ENCODE measurements at regions not wholly inside any gene's neighbourhood (a gene's known extent, or its start where the extent isn't known, plus 50 kb on each side); places are given as distances from the start of the nearest gene placed in this dataset.

DNA sequence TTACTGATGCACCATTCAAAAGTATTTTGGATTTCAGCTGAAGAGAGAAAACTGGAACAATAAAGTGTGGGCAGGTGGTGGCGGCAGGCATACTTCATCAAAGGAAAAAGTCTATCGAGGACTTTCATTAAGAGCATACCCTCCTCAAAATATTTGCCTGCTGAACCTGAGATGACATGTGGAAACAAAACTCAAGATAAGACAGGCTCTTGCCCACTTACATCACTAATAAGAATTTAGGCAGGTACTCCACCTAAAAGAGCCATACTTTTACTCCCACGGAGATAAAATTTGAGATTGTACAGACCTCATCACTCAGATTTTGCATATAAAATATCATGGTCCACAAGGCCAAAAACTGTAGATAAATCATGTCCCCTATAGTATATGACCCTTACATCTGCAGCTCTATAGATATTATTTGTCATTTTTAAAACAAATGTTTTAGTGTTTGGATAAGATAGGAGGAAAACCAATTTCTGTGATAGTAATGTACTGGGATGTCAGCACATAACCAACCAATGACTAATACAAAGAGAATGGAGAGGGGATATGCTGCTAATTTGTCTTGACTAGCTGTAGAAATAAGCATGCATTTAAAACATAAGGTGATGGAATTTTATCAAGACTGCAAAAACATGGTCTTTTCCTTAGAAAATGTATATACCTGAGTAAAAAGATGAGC is 730.6 kb upstream of the ZNF608 start:
- POLR2A ChIA-PET: no interaction called here
- DNase-seq (ENCODE audit: low read depth, low spot score): no peak

GRCh38 chr5:125477586-125477975 is 731.1 kb upstream of the ZNF608 start:
- Histone ChIP-seq H3K36me3 (ENCODE audit: control insufficient read depth, insufficient read depth, low read length) (no peaks in the 10 kb centered on the region), H3K27ac (ENCODE audit: low read length) (peak overlapping the region; percentile 78; the same call in 1 of the 2 replicates), H3K27me3 (ENCODE audit: control insufficient read depth, insufficient read depth, low read length) (no peaks in the 10 kb centered on the region), H3K4me3 (ENCODE audit: low read depth in 2 of 2, low read length in 2 of 2) (no peak overlapping the region), H3K4me1 (ENCODE audit: control insufficient read depth, insufficient read depth, low read length) (no peaks in the 10 kb centered on the region), H3K9me3 (ENCODE audit: control insufficient read depth, insufficient read depth, low read depth, low read length) (peaks cover 18% of the 10 kb centered on the region; the same call in 1 of the 2 replicates)
- no TSS peak for BruUV-seq (replicated peaks)
- no peak for TF ChIP-seq POLR2AphosphoS5 (IDR thresholded peaks at IDR 0.05; ENCODE audit: low read depth, low read length)
- TF ChIP-seq TCF7L2 (IDR thresholded peaks at IDR 0.05; ENCODE audit: low read depth, low read length): no peak
- TF ChIP-seq SIN3A (IDR thresholded peaks at IDR 0.05; ENCODE audit: borderline replicate concordance, insufficient read depth, low read depth, low read length): no peak
- no peak for TF ChIP-seq REST (IDR thresholded peaks at IDR 0.05; ENCODE audit: insufficient read depth in 1 of 2, low read depth in 2 of 2, low read length in 1 of 2)
- TF ChIP-seq, protein P1, sequence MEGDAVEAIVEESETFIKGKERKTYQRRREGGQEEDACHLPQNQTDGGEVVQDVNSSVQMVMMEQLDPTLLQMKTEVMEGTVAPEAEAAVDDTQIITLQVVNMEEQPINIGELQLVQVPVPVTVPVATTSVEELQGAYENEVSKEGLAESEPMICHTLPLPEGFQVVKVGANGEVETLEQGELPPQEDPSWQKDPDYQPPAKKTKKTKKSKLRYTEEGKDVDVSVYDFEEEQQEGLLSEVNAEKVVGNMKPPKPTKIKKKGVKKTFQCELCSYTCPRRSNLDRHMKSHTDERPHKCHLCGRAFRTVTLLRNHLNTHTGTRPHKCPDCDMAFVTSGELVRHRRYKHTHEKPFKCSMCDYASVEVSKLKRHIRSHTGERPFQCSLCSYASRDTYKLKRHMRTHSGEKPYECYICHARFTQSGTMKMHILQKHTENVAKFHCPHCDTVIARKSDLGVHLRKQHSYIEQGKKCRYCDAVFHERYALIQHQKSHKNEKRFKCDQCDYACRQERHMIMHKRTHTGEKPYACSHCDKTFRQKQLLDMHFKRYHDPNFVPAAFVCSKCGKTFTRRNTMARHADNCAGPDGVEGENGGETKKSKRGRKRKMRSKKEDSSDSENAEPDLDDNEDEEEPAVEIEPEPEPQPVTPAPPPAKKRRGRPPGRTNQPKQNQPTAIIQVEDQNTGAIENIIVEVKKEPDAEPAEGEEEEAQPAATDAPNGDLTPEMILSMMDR (IDR thresholded peaks at IDR 0.05): no peak
- POLR2A ChIA-PET: no interaction called here
- DNase-seq (ENCODE audit: low read depth, low spot score): no peak
- intact Hi-C loops (cut with micrococcal nuclease; ENCODE audit: unreplicated experiment) (no loop called here), in situ Hi-C loops (cut with HindIII; ENCODE audit: low pct_unique_long_range_greater_than_20kb, low sequenced_read_pairs) (no loop called here)
- no peak for ATAC-seq
- CTCF ChIA-PET: no interaction called here

More for the DNA sequence above, 730.6 kb upstream of the ZNF608 start:
- Histone ChIP-seq H3K27me3 (ENCODE audit: control insufficient read depth, insufficient read depth, low read length) (no peaks in the 10 kb centered on the region), H3K4me3 (ENCODE audit: low read depth in 2 of 2, low read length in 2 of 2) (no peak overlapping the region), H3K4me1 (ENCODE audit: control insufficient read depth, insufficient read depth, low read length) (no peaks in the 10 kb centered on the region), H3K27ac (ENCODE audit: low read length) (peak overlapping the region; percentile 78; the same call in 1 of the 2 replicates), H3K9me3 (ENCODE audit: control insufficient read depth, insufficient read depth, low read depth, low read length) (peaks cover 16% of the 10 kb centered on the region; the same call in 1 of the 2 replicates), H3K36me3 (ENCODE audit: control insufficient read depth, insufficient read depth, low read length) (no peaks in the 10 kb centered on the region)
- intact Hi-C loops (cut with micrococcal nuclease; ENCODE audit: unreplicated experiment): no loop called here
- CTCF ChIA-PET: no interaction called here
- in situ Hi-C loops (cut with HindIII; ENCODE audit: low pct_unique_long_range_greater_than_20kb, low sequenced_read_pairs): no loop called here
- TF ChIP-seq SIN3A (IDR thresholded peaks at IDR 0.05; ENCODE audit: borderline replicate concordance, insufficient read depth, low read depth, low read length): no peak
- no peak for TF ChIP-seq REST (IDR thresholded peaks at IDR 0.05; ENCODE audit: insufficient read depth in 1 of 2, low read depth in 2 of 2, low read length in 1 of 2)
- TF ChIP-seq, protein P1 (IDR thresholded peaks at IDR 0.05): no peak
- no peak for TF ChIP-seq POLR2AphosphoS5 (IDR thresholded peaks at IDR 0.05; ENCODE audit: low read depth, low read length)
- no peak for TF ChIP-seq TCF7L2 (IDR thresholded peaks at IDR 0.05; ENCODE audit: low read depth, low read length)
- no peak for ATAC-seq
- BruUV-seq (replicated peaks): no TSS peak
